ENCODE measurements at regions not wholly inside any gene's neighbourhood (a gene's known extent, or its start where the extent isn't known, plus 50 kb on each side); places are given as distances from the start of the nearest gene placed in this dataset.

GRCh38 chr15:29624271-29624670 lies 198.0 kb downstream of the TJP1 start:
- Histone ChIP-seq H3K4ac (ENCODE audit: low read depth, low read length) (no peak overlapping the region), H3K14ac (replicated peaks; ENCODE audit: low read depth, low read length) (no peak overlapping the region), H2BK120ac (ENCODE audit: low read depth, low read length) (no peak overlapping the region), H3K79me1 (ENCODE audit: low read depth in 1 of 2, low read length in 2 of 2) (no peaks in the 10 kb centered on the region), H3K4me2 (ENCODE audit: low read depth, low read length) (no peak overlapping the region), H2BK20ac (ENCODE audit: low read depth, low read length) (no peak overlapping the region), H2BK15ac (ENCODE audit: low read depth, low read length) (no peak overlapping the region), H2AK9ac (replicated peaks; ENCODE audit: low read depth, low read length, poor library complexity) (no peak overlapping the region), H4K8ac (ENCODE audit: low read depth in 2 of 2, low read length in 2 of 2) (no peak overlapping the region), H3K4me3 (ENCODE audit: insufficient read depth, low read depth, low read length) (no peak overlapping the region), H3K27me3 (ENCODE audit: control insufficient read depth, insufficient read depth, low read length) (no peaks in the 10 kb centered on the region; the same call in 1 of the 2 replicates), H3K9me3 (ENCODE audit: control insufficient read depth, insufficient read depth, low read length) (no peaks in the 10 kb centered on the region), H3K4me1 (ENCODE audit: control insufficient read depth, insufficient read depth, low read length) (no peaks in the 10 kb centered on the region), H2BK5ac (ENCODE audit: low read depth, low read length, poor library complexity, severe bottlenecking) (no peak overlapping the region), H3K56ac (ENCODE audit: extremely low read depth, insufficient read depth, low read length) (no peak overlapping the region), H3K27ac (ENCODE audit: insufficient read depth, low read length) (no peak overlapping the region), H4K5ac (ENCODE audit: low read depth, low read length) (no peak overlapping the region), H2AFZ (replicated peaks; ENCODE audit: low read length, poor library complexity) (no peak overlapping the region), H2AK5ac (ENCODE audit: low read depth, low read length) (no peak overlapping the region), H4K20me1 (ENCODE audit: insufficient read depth, low read length) (no peaks in the 10 kb centered on the region), H3K9me1 (ENCODE audit: insufficient read depth, low read length) (no peaks in the 10 kb centered on the region), H3K9ac (ENCODE audit: low read depth, low read length) (no peak overlapping the region), H3K23ac (ENCODE audit: low read depth, low read length) (no peak overlapping the region), H3K36me3 (ENCODE audit: control insufficient read depth, insufficient read depth, low read length) (no peaks in the 10 kb centered on the region), H3K18ac (ENCODE audit: low read depth, low read length) (no peak overlapping the region), H4K91ac (ENCODE audit: insufficient read depth, low read depth, low read length) (no peak overlapping the region)
- in situ Hi-C loops (cut with MboI; ENCODE audit: low sequenced_read_pairs), result no loop called here
- no peak for ATAC-seq (ENCODE audit: low read depth)
- TF ChIP-seq CEBPB (IDR thresholded peaks at IDR 0.05; ENCODE audit: low read depth, low read length) (no peak), RFX5 (IDR thresholded peaks at IDR 0.05; ENCODE audit: low read depth, low read length) (no peak), POLR2A (IDR thresholded peaks at IDR 0.05; ENCODE audit: low read depth, low read length) (no peak), CHD1 (IDR thresholded peaks at IDR 0.05; ENCODE audit: low read depth, low read length) (no peak), RCOR1 (IDR thresholded peaks at IDR 0.05; ENCODE audit: insufficient replicate concordance, low read length) (no peak), MAFK (IDR thresholded peaks at IDR 0.05; ENCODE audit: low read depth, low read length) (no peak), NFE2L2 (IDR thresholded peaks at IDR 0.05; ENCODE audit: low read depth, low read length) (no peak), MXI1 (IDR thresholded peaks at IDR 0.05; ENCODE audit: borderline replicate concordance, low read depth, low read length) (no peak), MAZ (IDR thresholded peaks at IDR 0.05; ENCODE audit: borderline replicate concordance, low read depth, low read length) (no peak), BHLHE40 (IDR thresholded peaks at IDR 0.05; ENCODE audit: low read depth, low read length) (no peak), FOS (IDR thresholded peaks at IDR 0.05; ENCODE audit: low read depth, low read length) (no peak), SMC3 (IDR thresholded peaks at IDR 0.05; ENCODE audit: low read depth, low read length) (no peak), CTCF (conservative IDR thresholded peaks at IDR 0.05; ENCODE audit: low read depth, low read length) (no peak), RAD21 (IDR thresholded peaks at IDR 0.05; ENCODE audit: low read length) (no peak)
- TF ChIP-seq, protein P1, sequence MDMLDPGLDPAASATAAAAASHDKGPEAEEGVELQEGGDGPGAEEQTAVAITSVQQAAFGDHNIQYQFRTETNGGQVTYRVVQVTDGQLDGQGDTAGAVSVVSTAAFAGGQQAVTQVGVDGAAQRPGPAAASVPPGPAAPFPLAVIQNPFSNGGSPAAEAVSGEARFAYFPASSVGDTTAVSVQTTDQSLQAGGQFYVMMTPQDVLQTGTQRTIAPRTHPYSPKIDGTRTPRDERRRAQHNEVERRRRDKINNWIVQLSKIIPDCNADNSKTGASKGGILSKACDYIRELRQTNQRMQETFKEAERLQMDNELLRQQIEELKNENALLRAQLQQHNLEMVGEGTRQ (IDR thresholded peaks at IDR 0.05; ENCODE audit: low read depth, low read length), result no peak
- TF ChIP-seq, protein P2, sequence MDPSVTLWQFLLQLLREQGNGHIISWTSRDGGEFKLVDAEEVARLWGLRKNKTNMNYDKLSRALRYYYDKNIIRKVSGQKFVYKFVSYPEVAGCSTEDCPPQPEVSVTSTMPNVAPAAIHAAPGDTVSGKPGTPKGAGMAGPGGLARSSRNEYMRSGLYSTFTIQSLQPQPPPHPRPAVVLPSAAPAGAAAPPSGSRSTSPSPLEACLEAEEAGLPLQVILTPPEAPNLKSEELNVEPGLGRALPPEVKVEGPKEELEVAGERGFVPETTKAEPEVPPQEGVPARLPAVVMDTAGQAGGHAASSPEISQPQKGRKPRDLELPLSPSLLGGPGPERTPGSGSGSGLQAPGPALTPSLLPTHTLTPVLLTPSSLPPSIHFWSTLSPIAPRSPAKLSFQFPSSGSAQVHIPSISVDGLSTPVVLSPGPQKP (IDR thresholded peaks at IDR 0.05; ENCODE audit: borderline replicate concordance, low read depth, low read length), result no peak
- intact Hi-C loops (cut with micrococcal nuclease), result no loop called here
- no TSS peak for BruUV-seq (replicated peaks)
- dilution Hi-C loops (cut with HindIII; ENCODE audit: low sequenced_read_pairs, unreplicated experiment), result no loop called here
- ChIA-PET POLR2A (ENCODE audit: unreplicated experiment) (no interaction called here), CTCF (no interaction called here)
- WGBS, 2 experiments (ENCODE audit: extremely low coverage in 2 of 2, insufficient read length in 1 of 2), result no CpG with 5 or more reads among the region's 8 CpGs
- DNase-seq, result no peak
